ENCODE measurements at regions not wholly inside any gene's neighbourhood (a gene's known extent, or its start where the extent isn't known, plus 50 kb on each side); places are given as distances from the start of the nearest gene placed in this dataset.
A peak's percentile ranks its signal among the peaks of the same experiment; 100 is the strongest.

- ChIA-PET POLR2A (no interaction called here), CTCF (interaction anchor here (0.9 kb wide), 1 partner anchor 91 kb away, joined by 3 read pairs; a partner anchor contains a TSS)
- H3K27me3 Mint-ChIP-seq (ENCODE audit: low read depth): no peaks in the 10 kb centered on the region
- TF ChIP-seq ZBTB21 (CRISPR knock-in tag; IDR thresholded peaks at IDR 0.05; ENCODE audit: borderline replicate concordance) (no peak), E2F4 (CRISPR knock-in tag; IDR thresholded peaks at IDR 0.05; ENCODE audit: borderline replicate concordance, low read depth) (no peak), SOX15 (CRISPR knock-in tag; IDR thresholded peaks at IDR 0.05) (no peak), NR1H2 (CRISPR knock-in tag; IDR thresholded peaks at IDR 0.05) (no peak), ZNF263 (CRISPR knock-in tag; IDR thresholded peaks at IDR 0.05; ENCODE audit: low read depth) (no peak), MXD4 (CRISPR knock-in tag; IDR thresholded peaks at IDR 0.05; ENCODE audit: borderline replicate concordance) (no peak), NR2C2 (CRISPR knock-in tag; IDR thresholded peaks at IDR 0.05) (no peak)
- H3K4me1 Mint-ChIP-seq: peaks cover 83% of the 10 kb centered on the region
- H3K36me3 Mint-ChIP-seq: peaks cover 8% of the 10 kb centered on the region
- H3K27ac Mint-ChIP-seq: peak overlapping the region; percentile 73; the same call in 1 of the 2 replicates
- no peak overlapping the region for H3K4me3 Mint-ChIP-seq
- no peaks in the 10 kb centered on the region for H3K9me3 Mint-ChIP-seq
- DNase-seq (ENCODE audit: low spot score): no peak
- peak; percentile 17 for ATAC-seq
These were observed 160.1 kb downstream of the HAUS1 start for GRCh38 chr18:46264255-46264654.

GRCh38 chr18:46265196-46266156 is 161.3 kb downstream of the HAUS1 start:
- Mint-ChIP-seq H3K9me3 (no peaks in the 10 kb centered on the region), H3K36me3 (peaks cover 8% of the 10 kb centered on the region), H3K4me1 (peaks cover 71% of the 10 kb centered on the region), H3K27ac (peak overlapping the region; percentile 82), H3K4me3 (0 out of 2 replicates have a peak overlapping the region, but pooled peaks have one; percentile 1), H3K27me3 (ENCODE audit: low read depth) (no peaks in the 10 kb centered on the region)
- no peak for DNase-seq (ENCODE audit: low spot score)
- ChIA-PET POLR2A (no interaction called here), CTCF (interaction anchor here (0.6 to 1.6 kb wide), 7 partner anchors 9 to 392 kb away, joined by 3 to 7 read pairs (median 3); a partner anchor contains a TSS)
- no peak for TF ChIP-seq ZNF219 (CRISPR knock-in tag; IDR thresholded peaks at IDR 0.05; ENCODE audit: borderline replicate concordance)
- TF ChIP-seq STAT6 (CRISPR knock-in tag; conservative IDR thresholded peaks at IDR 0.05; ENCODE audit: low read depth): no peak
- no peak for TF ChIP-seq ATF2 (CRISPR knock-in tag; IDR thresholded peaks at IDR 0.05; ENCODE audit: borderline replicate concordance, low read depth)
- no peak for TF ChIP-seq ATF3 (CRISPR knock-in tag; conservative IDR thresholded peaks at IDR 0.05)
- TF ChIP-seq SMAD4 (CRISPR knock-in tag; IDR thresholded peaks at IDR 0.05): no peak
- TF ChIP-seq EMX1 (CRISPR knock-in tag; IDR thresholded peaks at IDR 0.05): no peak
- TF ChIP-seq MXD4 (CRISPR knock-in tag; IDR thresholded peaks at IDR 0.05; ENCODE audit: borderline replicate concordance): no peak
- ATAC-seq: no peak

- DNase-seq (ENCODE audit: low spot score): no peak
- no peaks in the 10 kb centered on the region for H3K27me3 Mint-ChIP-seq (ENCODE audit: low read depth)
- peak overlapping the region; percentile 58; the same call in 1 of the 2 replicates for H3K27ac Mint-ChIP-seq
- no peaks in the 10 kb centered on the region for H3K9me3 Mint-ChIP-seq
- TF ChIP-seq MYBL2 (CRISPR knock-in tag; IDR thresholded peaks at IDR 0.05) (no peak), ZSCAN18 (CRISPR knock-in tag; IDR thresholded peaks at IDR 0.05) (no peak)
- CTCF ChIA-PET: interaction anchor here (1.1 kb wide), 1 partner anchor 14 kb away, joined by 4 read pairs; no protein-coding TSS in a partner anchor
- peaks cover 8% of the 10 kb centered on the region for H3K36me3 Mint-ChIP-seq
- peaks cover 61% of the 10 kb centered on the region for H3K4me1 Mint-ChIP-seq
- POLR2A ChIA-PET: no interaction called here
- no peak for ATAC-seq
- no peak overlapping the region for H3K4me3 Mint-ChIP-seq
These were observed 162.3 kb downstream of the HAUS1 start for GRCh38 chr18:46266473-46266872.
